IMR-90 (cell line): ENCODE measurements at regions not wholly inside any gene's neighbourhood (a gene's known extent, or its start where the extent isn't known, plus 50 kb on each side); places are given as distances from the start of the nearest gene placed in this dataset.

ENCODE experiments used
- ATAC-seq: fragments of 200-7000 bp; cut with Tn5 transposase; 2 replicates; pipeline ENCODE4 v1.9.1; 2020; ENCODE audit warnings: low read depth, mild to moderate bottlenecking, moderate library complexity
- BruUV-seq: library from RNA; stranded (reverse); fragments of 400-500 nt; replicated peaks from 2 replicates; lab custom pipeline; 2021; lab: Mats Ljungman, UMichigan
- CTCF ChIA-PET: fragments of 300-600 bp; formaldehyde crosslinking; extraction: SDS; loops from one replicate; lab custom pipeline; 2021; ENCODE audit warnings: antibody characterized with exemption; lab: Yijun Ruan, JAX
- POLR2A ChIA-PET: fragments of 300-600 bp; sonication (Branson Sonifier 250); formaldehyde crosslinking; loops from one replicate; lab custom pipeline; 2022; ENCODE audit warnings: antibody characterized with exemption; ENCODE audit not compliant: unreplicated experiment; lab: Charles Lee
- DNase-seq: peaks from one replicate; pipeline ENCODE4 v3.0.0; 2013
- H2AFZ ChIP-seq: replicated peaks from 2 replicates; pipeline ENCODE3; 2013; ENCODE audit warnings: low read length, mild to moderate bottlenecking; ENCODE audit not compliant: poor library complexity
- H2AK5ac ChIP-seq: 2 replicates; pipeline ENCODE4 v1.6.1; 2013; ENCODE audit warnings: low read depth, low read length, inconsistent platforms
- H2AK9ac ChIP-seq: replicated peaks from 2 replicates; pipeline ENCODE3; 2013; ENCODE audit warnings: mild to moderate bottlenecking, low read depth, low read length, moderate library complexity; ENCODE audit not compliant: poor library complexity
- H2BK120ac ChIP-seq: 2 replicates; pipeline ENCODE4 v1.6.1; 2013; ENCODE audit warnings: low read depth, low read length, inconsistent platforms
- H2BK15ac ChIP-seq: 3 replicates; pipeline ENCODE4 v1.6.1; 2013; ENCODE audit warnings: low read depth, low read length, inconsistent platforms
- H2BK20ac ChIP-seq: 2 replicates; pipeline ENCODE4 v1.6.1; 2013; ENCODE audit warnings: low read depth, mild to moderate bottlenecking, inconsistent platforms, low read length, moderate library complexity
- H2BK5ac ChIP-seq: 2 replicates; pipeline ENCODE4 v1.6.1; 2013; ENCODE audit warnings: mild to moderate bottlenecking, low read depth, low read length, inconsistent platforms; ENCODE audit not compliant: poor library complexity, severe bottlenecking
- H3K14ac ChIP-seq: replicated peaks from 2 replicates; pipeline ENCODE4 v1.6.1; 2013; ENCODE audit warnings: low read depth, low read length, inconsistent platforms
- H3K18ac ChIP-seq: 2 replicates; pipeline ENCODE4 v1.6.1; 2013; ENCODE audit warnings: low read depth, low read length, control low read depth
- H3K23ac ChIP-seq: 2 replicates; pipeline ENCODE4 v1.6.1; 2013; ENCODE audit warnings: low read depth, low read length, inconsistent platforms
- H3K27ac ChIP-seq: 2 replicates; pipeline ENCODE4 v1.5.1; 2013; ENCODE audit warnings: mild to moderate bottlenecking, control low read depth, low read length; ENCODE audit not compliant: insufficient read depth
- H3K27me3 ChIP-seq: 2 replicates; pipeline ENCODE4 v1.6.1; 2013; ENCODE audit warnings: low read length; ENCODE audit not compliant: control insufficient read depth, insufficient read depth
- H3K36me3 ChIP-seq: 2 replicates; pipeline ENCODE4 v1.6.1; 2013; ENCODE audit warnings: low read length, mixed read lengths; ENCODE audit not compliant: control insufficient read depth, insufficient read depth
- H3K4ac ChIP-seq: 2 replicates; pipeline ENCODE4 v1.6.1; 2013; ENCODE audit warnings: low read depth, low read length, inconsistent platforms
- H3K4me1 ChIP-seq: 2 replicates; pipeline ENCODE4 v1.6.1; 2013; ENCODE audit warnings: low read length, mixed read lengths; ENCODE audit not compliant: control insufficient read depth, insufficient read depth
- H3K4me2 ChIP-seq: 2 replicates; pipeline ENCODE4 v1.6.1; 2013; ENCODE audit warnings: low read depth, mild to moderate bottlenecking, control low read depth, low read length, moderate library complexity
- H3K4me3 ChIP-seq: 2 replicates; pipeline ENCODE4 v1.5.1; 2013; ENCODE audit warnings: low read depth, mild to moderate bottlenecking, control low read depth, low read length, moderate library complexity; ENCODE audit not compliant: insufficient read depth
- H3K56ac ChIP-seq: 2 replicates; pipeline ENCODE4 v1.6.1; 2013; ENCODE audit warnings: low read length, inconsistent platforms; ENCODE audit not compliant: insufficient read depth; ENCODE audit errors: extremely low read depth
- H3K79me1 ChIP-seq, 2 experiments: 2 replicates each; pipeline ENCODE4 v1.6.1; 2013; ENCODE audit warnings: low read length in 2 of 2, inconsistent platforms in 1 of 2, low read depth in 1 of 2
- H3K9ac ChIP-seq: 2 replicates; pipeline ENCODE4 v1.6.1; 2013; ENCODE audit warnings: low read depth, low read length, control low read depth
- H3K9me1 ChIP-seq: 2 replicates; pipeline ENCODE4 v1.6.1; 2013; ENCODE audit warnings: low read length, inconsistent platforms; ENCODE audit not compliant: insufficient read depth
- H3K9me3 ChIP-seq: 2 replicates; pipeline ENCODE4 v1.6.1; 2013; ENCODE audit warnings: low read length; ENCODE audit not compliant: control insufficient read depth, insufficient read depth
- H4K20me1 ChIP-seq: 2 replicates; pipeline ENCODE4 v1.6.1; 2013; ENCODE audit warnings: low read length, inconsistent platforms; ENCODE audit not compliant: insufficient read depth
- H4K5ac ChIP-seq: 2 replicates; pipeline ENCODE4 v1.6.1; 2013; ENCODE audit warnings: mild to moderate bottlenecking, low read depth, low read length, control low read depth
- H4K8ac ChIP-seq, 2 experiments: 2 replicates each; pipeline ENCODE4 v1.6.1; 2013; ENCODE audit warnings: low read depth in 2 of 2, low read length in 2 of 2, control low read depth in 1 of 2, inconsistent platforms in 1 of 2
- H4K91ac ChIP-seq: 2 replicates; pipeline ENCODE4 v1.6.1; 2013; ENCODE audit warnings: low read depth, low read length, inconsistent platforms; ENCODE audit not compliant: insufficient read depth
- BHLHE40 ChIP-seq: fragments of 150-350 bp; IDR thresholded peaks from 2 replicates; pipeline ENCODE4 v1.6.1; 2016; ENCODE audit warnings: mild to moderate bottlenecking, low read depth, low read length
- CEBPB ChIP-seq: IDR thresholded peaks from 2 replicates; pipeline ENCODE4 v1.6.1; 2012; ENCODE audit warnings: low read depth, low read length, improper control_type of control experiment
- CHD1 ChIP-seq: IDR thresholded peaks from 2 replicates; pipeline ENCODE4 v1.6.1; 2012; ENCODE audit warnings: low read depth, low read length, improper control_type of control experiment
- FOS ChIP-seq: fragments of 150-350 bp; IDR thresholded peaks from 2 replicates; pipeline ENCODE4 v1.6.1; 2016; ENCODE audit warnings: low read depth, low read length
- MAFK ChIP-seq: IDR thresholded peaks from 2 replicates; pipeline ENCODE4 v1.6.1; 2012; ENCODE audit warnings: low read depth, low read length, improper control_type of control experiment
- MXI1 ChIP-seq: IDR thresholded peaks from 2 replicates; pipeline ENCODE4 v1.6.1; 2012; ENCODE audit warnings: low read depth, mild to moderate bottlenecking, low read length, moderate library complexity, borderline replicate concordance
- NFE2L2 ChIP-seq: fragments of 150-350 bp; IDR thresholded peaks from 2 replicates; pipeline ENCODE4 v1.6.1; 2016; ENCODE audit warnings: low read depth, mild to moderate bottlenecking, low read length
- POLR2A ChIP-seq: IDR thresholded peaks from 2 replicates; pipeline ENCODE4 v1.6.1; 2012; ENCODE audit warnings: mild to moderate bottlenecking, low read depth, low read length
- RAD21 ChIP-seq: IDR thresholded peaks from 2 replicates; pipeline ENCODE4 v1.6.1; 2012; ENCODE audit warnings: low read length, improper control_type of control experiment
- RCOR1 ChIP-seq: IDR thresholded peaks from 2 replicates; pipeline ENCODE4 v1.6.1; 2012; ENCODE audit warnings: mild to moderate bottlenecking, low read length, improper control_type of control experiment; ENCODE audit not compliant: insufficient replicate concordance
- RFX5 ChIP-seq: IDR thresholded peaks from 2 replicates; pipeline ENCODE4 v1.8.0; 2012; ENCODE audit warnings: low read depth, mild to moderate bottlenecking, low read length, moderate library complexity
- SMC3 ChIP-seq: fragments of 150-350 bp; IDR thresholded peaks from 2 replicates; pipeline ENCODE4 v1.6.1; 2016; ENCODE audit warnings: low read depth, mild to moderate bottlenecking, antibody characterized with exemption, low read length, moderate library complexity
- WGBS, 2 experiments: methylation state at CpG; one replicate each; pipeline versions ENCODE4 v1.1.5 to v1.1.7; 2013; ENCODE audit warnings: missing lambda C conversion rate in 2 of 2; ENCODE audit not compliant: insufficient read length in 1 of 2; ENCODE audit errors: extremely low coverage in 2 of 2; 5-methylcytosine and 5-hydroxymethylcytosine counted together
- dilution Hi-C: fragments of 300-500 bp; cut with HindIII; formaldehyde crosslinking; loops from one replicate; pipeline ENCODE4 v1.14.3; 2018; ENCODE audit warnings: low sequenced_read_pairs; ENCODE audit not compliant: unreplicated experiment
- in situ Hi-C: fragments of 300-500 bp; cut with MboI; formaldehyde crosslinking; loops from 3 replicates; pipeline ENCODE4 v1.14.3; 2019; ENCODE audit warnings: low sequenced_read_pairs, inconsistent platforms, mixed read lengths
- intact Hi-C: fragments of 100-400 bp; cut with micrococcal nuclease; formaldehyde crosslinking; loops from 2 replicates; pipeline ENCODE4 v1.10.0; 2022
- TF ChIP-seq, protein P1 (sequence below): conservative IDR thresholded peaks from 2 replicates; pipeline ENCODE4 v1.5.1; 2012; ENCODE audit warnings: mild to moderate bottlenecking, low read depth, low read length, improper control_type of control experiment
- TF ChIP-seq, protein P2 (sequence below): fragments of 150-350 bp; IDR thresholded peaks from 2 replicates; pipeline ENCODE4 v1.6.1; 2017; ENCODE audit warnings: mild to moderate bottlenecking, antibody characterized with exemption, low read length, low read depth
- TF ChIP-seq, protein P3 (sequence below): fragments of 150-350 bp; IDR thresholded peaks from 2 replicates; pipeline ENCODE4 v1.6.1; 2016; ENCODE audit warnings: low read depth, mild to moderate bottlenecking, low read length, moderate library complexity, borderline replicate concordance

DNA sequence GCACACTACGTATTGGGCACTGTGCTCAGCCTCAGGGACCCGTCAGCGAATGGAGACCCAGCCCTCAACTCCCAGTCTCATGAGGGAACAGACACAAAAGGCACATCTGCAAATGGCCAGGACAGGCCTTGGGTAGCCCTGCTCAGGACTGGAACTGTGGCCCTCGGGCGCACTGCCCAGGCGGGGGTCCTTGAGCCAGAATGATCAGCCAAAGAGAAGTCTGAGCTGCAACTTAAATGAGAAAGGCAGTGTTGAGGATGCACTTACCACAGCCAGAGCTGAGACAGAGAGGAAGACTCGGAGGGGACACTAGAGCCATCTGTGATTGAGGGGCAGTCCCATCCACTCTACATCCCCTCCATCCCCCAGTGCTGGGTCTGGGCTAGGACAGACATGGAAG, 117.3 kb downstream of the C16orf95 start:
- Histone ChIP-seq H3K4me2 (no peak overlapping the region), H4K91ac (peak overlapping the region; percentile 72; the same call in 1 of the 2 replicates), H3K36me3 (no peaks in the 10 kb centered on the region), H3K4ac (peak overlapping the region; percentile 77), H2AK9ac (no peak overlapping the region), H3K9ac (no peak overlapping the region), H4K20me1 (no peaks in the 10 kb centered on the region), H3K56ac (no peak overlapping the region), H3K23ac (no peak overlapping the region), H2AFZ (peak overlapping the region; percentile 29), H3K14ac (no peak overlapping the region), H3K27me3 (peaks cover 2% of the 10 kb centered on the region; the same call in 1 of the 2 replicates), H3K4me1 (peaks cover 20% of the 10 kb centered on the region), H2BK5ac (no peak overlapping the region), H3K4me3 (no peak overlapping the region), H2AK5ac (peak overlapping the region; percentile 96), H3K79me1 (peaks cover 0 to 3% of the 10 kb centered on the region in 2 experiments; a peak in 1 of 4 replicates), H4K5ac (no peak overlapping the region), H2BK15ac (peak overlapping the region; percentile 91; the same call in 2 of the 3 replicates), H3K18ac (no peak overlapping the region), H2BK20ac (peak overlapping the region; percentile 86; the same call in 1 of the 2 replicates), H3K9me3 (no peaks in the 10 kb centered on the region), H4K8ac (peak overlapping the region in 1 of 2 experiments; percentile 30; a peak in 1 of 4 replicates), H2BK120ac (peak overlapping the region; percentile 85), H3K9me1 (peaks cover 20% of the 10 kb centered on the region), H3K27ac (no peak overlapping the region)
- WGBS, 2 experiments = 100% methylated on average over 3 of the region's 7 CpGs; no CpG with 5 or more reads in 1 of the 2 experiments
- TF ChIP-seq CHD1 (no peak), BHLHE40 (no peak), FOS (no peak), SMC3 (no peak), MAFK (no peak), RAD21 (no peak), RCOR1 (no peak), CEBPB (no peak), MXI1 (no peak), RFX5 (no peak), POLR2A (no peak), NFE2L2 (no peak)
- TF ChIP-seq, protein P1, sequence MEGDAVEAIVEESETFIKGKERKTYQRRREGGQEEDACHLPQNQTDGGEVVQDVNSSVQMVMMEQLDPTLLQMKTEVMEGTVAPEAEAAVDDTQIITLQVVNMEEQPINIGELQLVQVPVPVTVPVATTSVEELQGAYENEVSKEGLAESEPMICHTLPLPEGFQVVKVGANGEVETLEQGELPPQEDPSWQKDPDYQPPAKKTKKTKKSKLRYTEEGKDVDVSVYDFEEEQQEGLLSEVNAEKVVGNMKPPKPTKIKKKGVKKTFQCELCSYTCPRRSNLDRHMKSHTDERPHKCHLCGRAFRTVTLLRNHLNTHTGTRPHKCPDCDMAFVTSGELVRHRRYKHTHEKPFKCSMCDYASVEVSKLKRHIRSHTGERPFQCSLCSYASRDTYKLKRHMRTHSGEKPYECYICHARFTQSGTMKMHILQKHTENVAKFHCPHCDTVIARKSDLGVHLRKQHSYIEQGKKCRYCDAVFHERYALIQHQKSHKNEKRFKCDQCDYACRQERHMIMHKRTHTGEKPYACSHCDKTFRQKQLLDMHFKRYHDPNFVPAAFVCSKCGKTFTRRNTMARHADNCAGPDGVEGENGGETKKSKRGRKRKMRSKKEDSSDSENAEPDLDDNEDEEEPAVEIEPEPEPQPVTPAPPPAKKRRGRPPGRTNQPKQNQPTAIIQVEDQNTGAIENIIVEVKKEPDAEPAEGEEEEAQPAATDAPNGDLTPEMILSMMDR = no peak
- TF ChIP-seq, protein P2, sequence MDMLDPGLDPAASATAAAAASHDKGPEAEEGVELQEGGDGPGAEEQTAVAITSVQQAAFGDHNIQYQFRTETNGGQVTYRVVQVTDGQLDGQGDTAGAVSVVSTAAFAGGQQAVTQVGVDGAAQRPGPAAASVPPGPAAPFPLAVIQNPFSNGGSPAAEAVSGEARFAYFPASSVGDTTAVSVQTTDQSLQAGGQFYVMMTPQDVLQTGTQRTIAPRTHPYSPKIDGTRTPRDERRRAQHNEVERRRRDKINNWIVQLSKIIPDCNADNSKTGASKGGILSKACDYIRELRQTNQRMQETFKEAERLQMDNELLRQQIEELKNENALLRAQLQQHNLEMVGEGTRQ = no peak
- TF ChIP-seq, protein P3, sequence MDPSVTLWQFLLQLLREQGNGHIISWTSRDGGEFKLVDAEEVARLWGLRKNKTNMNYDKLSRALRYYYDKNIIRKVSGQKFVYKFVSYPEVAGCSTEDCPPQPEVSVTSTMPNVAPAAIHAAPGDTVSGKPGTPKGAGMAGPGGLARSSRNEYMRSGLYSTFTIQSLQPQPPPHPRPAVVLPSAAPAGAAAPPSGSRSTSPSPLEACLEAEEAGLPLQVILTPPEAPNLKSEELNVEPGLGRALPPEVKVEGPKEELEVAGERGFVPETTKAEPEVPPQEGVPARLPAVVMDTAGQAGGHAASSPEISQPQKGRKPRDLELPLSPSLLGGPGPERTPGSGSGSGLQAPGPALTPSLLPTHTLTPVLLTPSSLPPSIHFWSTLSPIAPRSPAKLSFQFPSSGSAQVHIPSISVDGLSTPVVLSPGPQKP = no peak
- dilution Hi-C loops (no loop called here), in situ Hi-C loops (no loop called here), intact Hi-C loops (no loop called here)
- CTCF ChIA-PET = no interaction called here
- BruUV-seq = no TSS peak
- DNase-seq (no peak), ATAC-seq (no peak)
- POLR2A ChIA-PET = no interaction called here
